H1 (cell line): ENCODE measurements at regions not wholly inside any gene's neighbourhood (a gene's known extent, or its start where the extent isn't known, plus 50 kb on each side); places are given as distances from the start of the nearest gene placed in this dataset.

ENCODE experiments used
- ASH2L ChIP-seq: fragments of 200-600, 300-600 bp; sonication (generic); IDR thresholded peaks from one replicate; pipeline ENCODE4 v1.7.1; 2017; ENCODE audit warnings: low read length
- CHD7 ChIP-seq: fragments of 300-600 bp; sonication (generic); IDR thresholded peaks from 2 replicates; pipeline ENCODE4 v1.7.1; 2012; ENCODE audit warnings: low read length, moderate library complexity, mild to moderate bottlenecking, inconsistent platforms; ENCODE audit not compliant: insufficient replicate concordance
- CTCF ChIP-seq, 3 experiments: IDR thresholded peaks; 1 replicate in 2 of 3; 2 replicates in 1 of 3; pipeline versions ENCODE4 v1.5.1 to v1.6.1; 2011; ENCODE audit warnings: low read length in 3 of 3, mild to moderate bottlenecking in 3 of 3, inconsistent platforms in 2 of 3, low read depth in 1 of 3, moderate library complexity in 1 of 3; ENCODE audit not compliant: insufficient read depth in 1 of 3; ENCODE audit errors: control extremely low read depth in 1 of 3
- EP300 ChIP-seq, 2 experiments: IDR thresholded peaks; 1 replicate in 1 of 2; 2 replicates in 1 of 2; pipeline ENCODE4 v1.6.1; 2011 to 2012; ENCODE audit warnings: low read depth in 2 of 2, low read length in 2 of 2, mild to moderate bottlenecking in 2 of 2, borderline replicate concordance in 1 of 2, inconsistent platforms in 1 of 2, moderate library complexity in 1 of 2
- MAFK ChIP-seq: IDR thresholded peaks from 2 replicates; pipeline ENCODE4 v1.6.1; 2012; ENCODE audit warnings: low read depth, mild to moderate bottlenecking, improper control_type of control experiment, low read length
- NANOG ChIP-seq: IDR thresholded peaks from 2 replicates; pipeline ENCODE4 v1.6.1; 2011; ENCODE audit warnings: low read length, low read depth, mild to moderate bottlenecking, inconsistent platforms; ENCODE audit not compliant: insufficient read depth, poor library complexity, severe bottlenecking
- POLR2A ChIP-seq, 2 experiments: IDR thresholded peaks; 1 replicate in 1 of 2; 2 replicates in 1 of 2; pipeline ENCODE4 v1.6.1; 2011; ENCODE audit warnings: low read depth in 2 of 2, low read length in 2 of 2, mild to moderate bottlenecking in 2 of 2; ENCODE audit errors: control extremely low read depth in 1 of 2
- SIN3A ChIP-seq, 2 experiments: IDR thresholded peaks in 1 of 2; conservative IDR thresholded peaks in 1 of 2; 2 replicates each; pipeline ENCODE4 v1.6.1; 2011 to 2012; ENCODE audit warnings: low read length in 2 of 2, improper control_type of control experiment in 1 of 2, low read depth in 1 of 2, mild to moderate bottlenecking in 1 of 2
- SIRT6 ChIP-seq: IDR thresholded peaks from one replicate; pipeline ENCODE4 v1.7.1; 2012; ENCODE audit warnings: low read length, inconsistent platforms

GRCh38 chr3:99348451-99348850 is 289.9 kb upstream of the COL8A1 start (continued):
- no peak for TF ChIP-seq CHD7
- TF ChIP-seq EP300 (IDR thresholded peaks at IDR 0.05; ENCODE audit: borderline replicate concordance in 1 of 2, low read depth in 2 of 2, low read length in 2 of 2) = no peak
- no peak for TF ChIP-seq NANOG
- no peak for TF ChIP-seq ASH2L
- TF ChIP-seq POLR2A (IDR thresholded peaks at IDR 0.05; ENCODE audit: control extremely low read depth in 1 of 2, low read depth in 2 of 2, low read length in 2 of 2) = no peak
- no peak for TF ChIP-seq SIRT6
- no peak for TF ChIP-seq SIN3A (conservative IDR thresholded peaks at IDR 0.05 in 1 of 2, IDR thresholded peaks at IDR 0.05 in 1 of 2; ENCODE audit: low read depth in 1 of 2, low read length in 2 of 2)
- no peak for TF ChIP-seq CTCF (IDR thresholded peaks at IDR 0.05; ENCODE audit: control extremely low read depth in 1 of 3, insufficient read depth in 1 of 3, low read depth in 1 of 3, low read length in 3 of 3)
- no peak for TF ChIP-seq MAFK
